NCI-H82 treated with DMSO at 0.1 percent for 48 hours (cell line): ENCODE measurements at regions not wholly inside any gene's neighbourhood (a gene's known extent, or its start where the extent isn't known, plus 50 kb on each side); places are given as distances from the start of the nearest gene placed in this dataset.

ENCODE experiments used
- DNase-seq: peaks from one replicate; lab custom pipeline; 2025; ENCODE audit not compliant: unreplicated experiment; lab: John Stamatoyannopoulos, UW

- peak; percentile 61 for DNase-seq
Measured at GRCh38 chr17:63125987-63126386, 160.0 kb downstream of the TANC2 start.

DNA sequence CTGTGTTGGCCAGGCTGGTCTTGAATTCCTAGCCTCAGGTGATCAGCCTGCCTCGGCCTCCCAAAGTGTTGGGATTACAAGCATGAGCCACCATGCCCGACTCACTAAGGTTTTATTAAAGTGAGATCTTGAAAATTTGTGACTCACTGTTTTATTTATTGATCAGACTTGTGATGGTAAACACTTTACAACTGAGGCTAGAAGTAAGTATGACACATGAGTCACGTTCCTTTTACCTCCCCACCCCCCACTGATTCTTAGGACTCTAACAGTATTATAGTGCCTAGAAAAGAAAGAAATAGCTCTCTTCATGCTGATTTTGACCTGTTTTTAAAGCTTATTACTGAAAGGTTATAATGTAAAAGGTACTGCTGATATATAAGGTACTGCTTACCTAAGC, 160.6 kb downstream of the TANC2 start:
- DNase-seq, result no peak

GRCh38 chr17:63132459-63132911, 166.4 kb downstream of the TANC2 start:
- DNase-seq, result no peak

GRCh38 chr17:63133491-63133890, 167.5 kb downstream of the TANC2 start:
- no peak for DNase-seq

DNA sequence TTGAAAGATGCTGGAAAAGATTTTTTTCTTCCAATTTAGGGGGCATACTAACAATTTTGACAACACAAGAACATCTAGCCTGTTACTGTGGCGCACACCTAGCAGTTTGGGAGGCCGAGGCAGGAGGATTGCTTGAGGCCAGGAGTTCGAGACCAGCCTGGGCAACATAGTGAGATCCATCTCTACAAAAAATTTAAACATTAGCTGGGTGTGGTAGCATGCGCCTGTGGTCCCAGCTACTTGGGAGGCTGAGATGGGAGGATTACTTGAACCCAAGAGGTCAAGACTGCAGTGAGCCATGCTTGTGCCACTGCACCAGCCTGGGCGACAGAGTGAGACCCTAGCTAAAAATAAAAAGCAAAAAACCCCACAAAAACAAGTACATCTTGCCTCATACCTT, 168.8 kb downstream of the TANC2 start:
- DNase-seq, result no peak

DNA sequence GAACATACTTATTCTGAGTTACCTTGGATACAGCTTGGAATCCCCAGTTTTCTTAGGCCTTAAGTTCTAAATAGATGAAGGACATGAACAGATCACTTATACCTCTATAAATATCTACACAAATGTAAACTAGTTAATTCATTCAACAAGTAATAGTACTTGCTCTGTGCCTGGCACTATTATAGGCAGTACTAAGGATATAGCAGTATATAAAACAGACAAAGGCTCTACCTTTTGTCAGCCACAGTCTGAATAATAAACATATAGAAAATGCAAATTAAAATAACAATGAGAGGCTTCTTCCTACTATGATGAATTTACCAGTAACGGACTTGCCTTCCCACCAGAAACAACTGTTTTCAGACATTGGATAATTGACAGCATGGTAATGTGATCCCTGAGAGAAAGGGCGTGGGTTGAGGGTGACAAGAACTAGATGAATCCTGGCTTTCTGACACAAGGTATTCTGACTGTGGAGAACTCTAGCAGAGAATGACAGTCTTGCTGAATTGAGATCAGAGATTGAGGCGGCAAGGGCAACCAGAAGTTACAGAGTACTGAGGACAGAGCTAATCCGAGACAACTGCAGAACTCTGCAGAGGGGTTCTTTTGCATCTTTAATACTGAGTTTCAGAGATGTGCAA, 170.5 kb downstream of the TANC2 start:
- DNase-seq, result no peak

GRCh38 chr17:63137163-63137562, 171.1 kb downstream of the TANC2 start:
- DNase-seq, result no peak

DNA sequence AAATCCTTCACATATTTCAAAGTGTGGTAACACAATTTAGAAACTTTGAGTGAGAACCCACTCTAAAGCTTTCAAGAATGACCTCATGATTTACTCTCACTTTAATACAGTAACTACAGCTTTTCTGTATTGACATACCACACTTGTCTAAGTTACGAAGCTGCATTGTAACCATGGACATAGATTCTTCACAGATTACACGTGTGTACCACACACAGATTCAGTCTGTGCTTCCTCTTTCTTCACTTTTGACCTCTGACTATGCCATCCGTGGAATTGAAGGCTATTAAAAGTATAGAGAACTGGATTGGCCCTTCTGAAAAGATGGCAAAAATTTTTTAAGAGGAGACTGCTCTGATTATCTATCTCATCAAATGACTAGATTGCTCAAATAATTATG, 172.7 kb downstream of the TANC2 start:
- DNase-seq, result no peak

DNA sequence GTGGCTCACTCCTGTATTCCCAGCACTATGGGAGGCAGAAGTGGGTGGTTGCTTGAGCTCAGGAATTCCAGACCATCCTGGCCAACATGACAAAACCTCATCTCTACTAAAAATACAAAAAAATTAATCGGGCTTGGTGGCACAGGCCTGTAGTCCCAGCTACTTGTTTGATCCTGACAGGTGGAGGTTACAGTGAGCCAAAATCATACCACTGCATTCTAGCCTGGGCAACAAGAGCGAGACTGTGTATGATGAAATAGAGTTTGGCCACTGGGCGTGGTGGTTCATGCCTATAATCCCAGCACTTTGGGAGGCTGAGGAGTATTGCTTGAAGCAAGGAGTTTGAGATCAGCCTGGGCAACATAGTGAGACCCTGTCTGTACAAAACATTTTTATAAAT, 173.3 kb downstream of the TANC2 start:
- DNase-seq, result no peak

GRCh38 chr17:63140255-63140654, 174.2 kb downstream of the TANC2 start:
- DNase-seq, result no peak

GRCh38 chr17:63142836-63143235, 176.8 kb downstream of the TANC2 start:
- no peak for DNase-seq

DNA sequence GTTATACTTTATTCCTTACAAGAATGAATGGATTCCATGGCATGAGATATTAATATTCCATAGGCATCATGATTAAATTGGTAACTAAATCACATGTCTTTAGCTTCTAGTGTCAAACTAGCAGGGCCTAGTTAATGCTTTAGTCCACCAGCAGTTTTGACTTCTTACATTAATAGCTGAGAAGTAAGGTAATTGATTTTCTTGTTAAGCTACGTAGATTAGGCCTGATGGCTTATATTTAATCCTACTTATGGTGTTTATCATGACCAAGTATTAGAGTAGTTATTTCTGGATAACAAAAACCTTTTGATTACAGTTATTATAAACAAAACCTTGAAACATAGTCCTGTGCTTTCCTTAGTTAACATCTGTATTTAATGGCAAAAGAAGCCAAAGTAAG, 184.5 kb downstream of the TANC2 start:
- DNase-seq, result peak; percentile 83

DNA sequence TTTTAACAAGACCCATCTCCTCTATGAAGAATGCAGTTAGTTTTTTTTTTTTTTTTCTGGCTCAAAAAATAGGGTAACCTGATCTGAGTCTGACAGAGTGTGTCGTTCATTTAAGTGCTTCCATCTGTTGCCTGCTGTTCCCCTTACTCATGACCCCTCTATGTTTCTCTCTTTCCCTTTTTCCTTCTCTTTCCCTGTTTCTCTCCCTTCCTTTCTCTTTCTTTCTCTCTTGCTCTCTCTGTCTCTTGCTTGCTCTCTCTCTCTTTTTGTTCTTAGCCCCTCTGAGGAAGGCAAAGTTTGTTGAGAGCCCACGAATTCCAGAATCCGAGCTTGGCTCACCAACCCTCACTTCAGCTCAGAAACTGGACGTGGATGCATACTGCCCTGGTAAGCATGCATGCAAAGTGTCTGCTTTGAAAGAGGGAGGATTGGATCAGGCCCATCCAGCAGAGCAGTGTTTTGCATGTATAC, 185.0 kb downstream of the TANC2 start:
- DNase-seq, result peak; percentile 81

DNA sequence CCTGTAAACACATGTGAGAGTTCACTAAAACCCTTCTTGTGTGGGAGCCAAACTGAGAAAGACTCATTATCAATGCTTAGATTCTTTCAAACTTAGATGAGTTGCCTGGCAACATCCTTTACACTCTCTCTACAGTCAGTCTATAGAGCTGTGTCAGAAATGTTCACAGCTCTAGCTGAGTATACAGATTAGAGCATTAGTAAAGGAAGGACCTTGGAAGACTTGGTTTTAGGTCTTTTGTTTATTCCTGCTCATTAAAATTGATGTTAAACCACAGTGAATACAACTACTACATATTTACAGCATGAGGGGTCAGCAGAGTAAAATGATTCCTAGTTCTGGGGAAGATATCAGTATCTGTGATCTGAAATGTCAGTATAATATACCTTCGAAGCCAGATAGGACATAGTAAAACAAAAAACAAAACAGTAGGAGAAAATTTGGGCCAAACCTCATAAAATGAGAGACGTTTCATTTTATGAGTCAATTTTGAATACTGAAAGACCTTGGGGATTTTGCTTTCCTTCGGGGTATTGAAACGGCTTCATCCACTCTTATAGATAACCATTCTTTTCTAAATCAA, 186.0 kb downstream of the TANC2 start:
- no peak for DNase-seq

DNA sequence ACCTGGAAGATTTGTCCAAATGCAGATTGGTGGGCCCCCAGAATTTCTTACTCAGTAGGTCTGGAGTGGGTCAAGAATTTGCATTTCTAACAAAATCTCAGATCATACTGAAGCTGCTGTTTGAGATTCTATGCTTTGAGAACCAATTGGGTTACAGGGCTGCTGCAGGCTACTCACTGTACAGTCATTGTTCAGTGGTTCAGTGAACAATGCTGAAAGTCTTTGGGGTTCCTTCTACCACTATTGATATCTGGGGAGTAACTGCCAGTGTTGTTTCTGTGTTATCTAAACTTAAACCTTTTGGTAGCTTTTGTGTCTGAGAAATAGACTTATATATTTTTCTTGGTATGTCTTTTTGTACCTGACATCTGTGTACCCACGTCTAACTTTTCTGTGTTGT, 187.5 kb downstream of the TANC2 start:
- no peak for DNase-seq

DNA sequence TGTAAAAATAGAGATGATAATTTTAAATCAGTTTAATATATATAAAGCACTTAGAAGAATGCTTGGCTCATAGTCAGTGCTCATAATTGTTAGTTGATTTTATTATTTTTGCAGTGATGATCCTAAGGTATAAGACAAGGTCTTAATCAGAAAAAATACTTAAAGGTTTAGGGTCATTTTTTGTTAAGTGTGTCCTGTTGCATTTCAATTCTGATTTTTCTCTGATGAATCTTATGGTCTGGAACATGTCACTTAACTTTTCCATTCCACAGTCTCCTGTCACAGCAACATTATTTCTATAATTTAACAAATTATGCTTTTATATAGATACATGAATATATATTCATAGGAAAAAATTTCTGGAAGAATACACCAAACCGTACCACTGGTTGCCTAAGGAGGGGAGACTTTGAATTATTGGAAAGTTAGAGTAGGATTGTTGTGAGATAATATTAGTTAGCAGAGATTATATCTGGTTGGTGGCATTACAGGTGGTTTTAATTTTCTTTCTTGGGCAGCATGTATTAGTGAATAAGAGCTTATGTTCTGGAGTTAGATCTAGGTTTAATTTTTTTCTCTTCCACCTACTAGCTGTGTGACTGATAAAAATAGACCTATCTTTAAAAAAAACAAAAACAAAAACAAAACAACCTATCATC, 188.7 kb downstream of the TANC2 start:
- DNase-seq, result no peak

- DNase-seq, result no peak
Measured at GRCh38 chr17:63156986-63157385, 191.0 kb downstream of the TANC2 start.

GRCh38 chr17:63162406-63163157, 196.5 kb downstream of the TANC2 start:
- DNase-seq, result peak; percentile 95

GRCh38 chr17:63163158-63163520, 197.1 kb downstream of the TANC2 start:
- DNase-seq, result no peak

GRCh38 chr17:63165400-63165799, 199.4 kb downstream of the TANC2 start:
- no peak for DNase-seq

DNA sequence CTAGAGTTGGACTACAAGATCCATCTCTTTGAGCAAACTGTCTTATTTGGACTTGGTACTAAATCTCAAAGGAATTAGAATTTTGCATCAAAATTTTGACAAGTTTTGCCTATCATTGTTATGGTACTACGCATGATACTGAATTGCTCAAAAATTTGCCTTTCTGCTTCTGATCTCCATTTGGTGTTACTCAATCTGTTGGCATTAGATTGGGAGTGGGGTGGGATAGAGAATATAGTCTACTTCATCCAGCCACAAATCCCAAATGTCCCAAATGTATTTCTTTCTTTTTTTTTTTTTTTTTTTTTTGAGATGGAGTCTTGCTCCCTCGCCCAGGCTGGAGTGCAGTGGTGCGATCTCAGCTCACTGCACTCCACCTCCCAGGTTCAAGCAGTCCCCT, 204.8 kb downstream of the TANC2 start:
- no peak for DNase-seq
